HEK293 (cell line): ENCODE measurements at regions not wholly inside any gene's neighbourhood (a gene's known extent, or its start where the extent isn't known, plus 50 kb on each side); places are given as distances from the start of the nearest gene placed in this dataset.

Experiments used
- CTCF ChIP-seq: fragments of 450-650 bp; formaldehyde crosslinking; IDR thresholded peaks from 2 replicates; pipeline ENCODE4 v1.5.1; 2016; ENCODE audit warnings: missing biosample characterization, missing genetic modification characterization
- HIC1 ChIP-seq: fragments of 450-650 bp; formaldehyde crosslinking; IDR thresholded peaks from 2 replicates; pipeline ENCODE4 v1.5.1; 2016; ENCODE audit warnings: missing biosample characterization, missing genetic modification characterization
- HOXA7 ChIP-seq: sonication (generic); formaldehyde crosslinking; IDR thresholded peaks from 2 replicates; pipeline ENCODE4 v1.8.1; 2022; ENCODE audit warnings: missing genetic modification reagents, borderline replicate concordance
- ZBTB1 ChIP-seq: fragments of 450-650 bp; formaldehyde crosslinking; IDR thresholded peaks from 2 replicates; pipeline ENCODE4 v1.5.1; 2016; ENCODE audit warnings: missing biosample characterization, missing genetic modification characterization
- ZNF16 ChIP-seq: fragments of 450-650 bp; formaldehyde crosslinking; IDR thresholded peaks from 2 replicates; pipeline ENCODE4 v1.5.1; 2016; ENCODE audit warnings: low read depth, missing biosample characterization, missing genetic modification characterization
- ZNF239 ChIP-seq: fragments of 450-650 bp; formaldehyde crosslinking; IDR thresholded peaks from 2 replicates; pipeline ENCODE4 v1.5.1; 2016; ENCODE audit warnings: missing biosample characterization, missing genetic modification characterization
- ZNF274 ChIP-seq, 2 experiments: fragments of 200-500 bp in 1 of 2; fragments of 450-650 bp in 1 of 2; sonication (Bioruptor generic) in 1 of 2; formaldehyde crosslinking in 1 of 2; IDR thresholded peaks; 2 replicates each; pipeline versions ENCODE4 v1.5.1 to v1.6.1; 2014 to 2016; ENCODE audit warnings: borderline replicate concordance in 1 of 2, inconsistent platforms in 1 of 2, low read length in 1 of 2, missing biosample characterization in 1 of 2, missing genetic modification characterization in 1 of 2
- ZNF558 ChIP-seq: fragments of 450-650 bp; formaldehyde crosslinking; IDR thresholded peaks from 2 replicates; pipeline ENCODE4 v1.5.1; 2016; ENCODE audit warnings: missing biosample characterization, missing genetic modification characterization
- ZNF76 ChIP-seq: fragments of 450-650 bp; formaldehyde crosslinking; IDR thresholded peaks from 2 replicates; pipeline ENCODE4; 2016; ENCODE audit warnings: low read depth, missing biosample characterization, missing genetic modification characterization, borderline replicate concordance
- ZNF830 ChIP-seq: fragments of 450-650 bp; IDR thresholded peaks from 2 replicates; pipeline ENCODE4 v1.5.0; 2018; ENCODE audit warnings: missing biosample characterization, missing genetic modification characterization, low read depth, mild to moderate bottlenecking, moderate library complexity

GRCh38 chr18:4789506-4789905 is 334.4 kb upstream of the DLGAP1 start:
- TF ChIP-seq CTCF (tag by site-specific recombination), result no peak
- TF ChIP-seq ZNF16 (tag by site-specific recombination), result no peak
- TF ChIP-seq ZBTB1 (tag by site-specific recombination), result no peak
- no peak for TF ChIP-seq HOXA7 (CRISPR knock-in tag)
- no peak for TF ChIP-seq ZNF830
- no peak for TF ChIP-seq ZNF558 (tag by site-specific recombination)
- no peak for TF ChIP-seq HIC1 (tag by site-specific recombination)
- no peak for TF ChIP-seq ZNF76 (tag by site-specific recombination)
- no peak for TF ChIP-seq ZNF274 (IDR thresholded peaks at IDR 0.05; ENCODE audit: low read length)
- no peak for TF ChIP-seq ZNF274 (tag by site-specific recombination; IDR thresholded peaks at IDR 0.05; ENCODE audit: borderline replicate concordance)
- TF ChIP-seq ZNF239 (tag by site-specific recombination), result no peak
